ENCODE measurements at regions not wholly inside any gene's neighbourhood (a gene's known extent, or its start where the extent isn't known, plus 50 kb on each side); places are given as distances from the start of the nearest gene placed in this dataset.

DNA sequence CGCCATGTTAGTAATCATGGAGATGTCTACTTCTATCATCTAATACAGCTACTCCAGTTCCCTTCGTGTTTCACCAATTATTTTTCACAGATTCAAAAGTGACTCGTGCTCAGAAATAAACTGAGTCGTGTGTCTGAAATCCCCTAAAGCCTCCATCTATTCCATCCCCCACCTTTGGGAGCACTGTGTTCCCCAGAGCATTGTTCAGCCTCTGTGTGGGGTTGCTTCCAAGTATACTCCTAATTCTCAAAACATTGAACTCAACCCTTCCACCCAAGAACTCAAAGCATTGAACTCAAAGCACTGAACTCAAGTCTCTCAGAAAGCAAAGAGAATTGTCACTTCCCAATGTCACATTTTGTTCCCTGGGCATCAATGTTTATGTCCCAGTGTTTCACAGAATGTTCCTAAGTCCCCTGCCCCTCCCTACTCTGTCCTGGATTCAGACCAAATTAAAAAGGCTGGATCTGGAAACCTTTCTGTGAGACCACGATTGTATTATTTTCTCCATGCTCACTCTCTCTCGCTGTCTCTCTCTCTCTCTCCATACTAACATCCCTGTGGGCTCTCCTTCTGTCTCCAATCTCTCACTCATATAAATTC, 138.5 kb upstream of the QRFPR start:
- DNase-seq (ENCODE audit: low spot score) = no peak

DNA sequence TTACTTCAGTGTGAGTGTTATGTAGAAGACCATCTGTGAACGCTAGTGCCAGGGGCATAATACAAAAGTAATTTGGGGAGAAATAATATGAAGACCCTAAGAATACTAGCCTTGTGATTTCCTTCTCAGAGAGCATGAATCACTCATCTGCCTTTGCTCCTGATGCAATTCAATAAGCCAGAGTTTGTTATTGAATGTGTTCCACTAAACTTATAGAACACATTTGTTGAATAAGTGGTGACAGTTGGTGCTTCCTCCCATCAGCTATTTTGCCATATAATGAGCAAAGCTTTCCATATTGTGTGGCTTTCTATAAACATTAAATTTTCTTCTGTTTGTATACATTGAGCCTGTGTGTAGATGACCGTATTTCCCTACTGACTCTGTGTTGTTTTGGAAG, 136.4 kb upstream of the QRFPR start:
- DNase-seq (ENCODE audit: low spot score) = no peak

DNA sequence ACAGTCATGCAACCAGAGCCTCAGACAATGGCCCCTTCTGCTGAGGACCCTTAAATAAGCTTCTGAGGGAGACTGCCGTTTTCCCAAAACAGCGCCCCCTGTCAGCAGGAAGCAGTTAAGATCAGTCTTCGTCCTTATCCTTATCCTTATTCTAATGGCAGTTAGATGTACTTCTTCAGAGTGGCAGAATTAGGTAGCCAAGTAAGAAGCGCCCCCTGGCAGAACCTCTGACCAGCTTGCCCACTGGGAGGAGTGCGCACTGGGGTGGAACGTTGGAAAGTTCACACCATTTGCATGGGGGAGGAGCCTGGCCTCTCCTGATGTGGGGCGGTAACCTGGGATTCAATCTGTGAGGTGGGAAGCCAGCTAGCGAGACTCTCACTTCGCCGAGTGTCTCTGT, 133.6 kb upstream of the QRFPR start:
- no peak for DNase-seq (ENCODE audit: low spot score)

DNA sequence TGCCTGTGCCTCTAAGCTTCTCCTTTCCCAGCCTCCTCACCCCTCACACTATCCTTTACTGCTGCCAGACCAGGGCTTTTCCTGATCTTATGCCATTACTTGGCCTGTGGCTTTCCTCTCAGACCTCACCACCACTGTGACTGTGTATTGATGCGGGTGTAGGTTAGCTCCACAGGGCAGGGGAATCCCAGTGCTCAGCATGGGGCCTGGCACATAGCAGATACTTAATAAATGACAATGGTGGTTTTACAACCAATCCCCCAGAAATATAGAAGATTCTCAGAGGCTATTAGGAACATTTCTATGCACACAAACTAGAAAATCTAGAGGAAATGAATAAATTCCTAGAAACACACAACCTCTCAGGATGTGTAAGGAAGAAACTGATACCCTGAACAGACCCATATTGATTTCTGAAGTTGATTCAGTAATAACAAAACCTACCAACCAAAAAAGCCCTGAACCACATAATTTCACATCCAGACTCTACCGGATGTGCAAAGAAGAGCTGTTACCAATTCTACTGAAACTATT, 129.6 kb upstream of the QRFPR start:
- DNase-seq (ENCODE audit: low spot score) = no peak

DNA sequence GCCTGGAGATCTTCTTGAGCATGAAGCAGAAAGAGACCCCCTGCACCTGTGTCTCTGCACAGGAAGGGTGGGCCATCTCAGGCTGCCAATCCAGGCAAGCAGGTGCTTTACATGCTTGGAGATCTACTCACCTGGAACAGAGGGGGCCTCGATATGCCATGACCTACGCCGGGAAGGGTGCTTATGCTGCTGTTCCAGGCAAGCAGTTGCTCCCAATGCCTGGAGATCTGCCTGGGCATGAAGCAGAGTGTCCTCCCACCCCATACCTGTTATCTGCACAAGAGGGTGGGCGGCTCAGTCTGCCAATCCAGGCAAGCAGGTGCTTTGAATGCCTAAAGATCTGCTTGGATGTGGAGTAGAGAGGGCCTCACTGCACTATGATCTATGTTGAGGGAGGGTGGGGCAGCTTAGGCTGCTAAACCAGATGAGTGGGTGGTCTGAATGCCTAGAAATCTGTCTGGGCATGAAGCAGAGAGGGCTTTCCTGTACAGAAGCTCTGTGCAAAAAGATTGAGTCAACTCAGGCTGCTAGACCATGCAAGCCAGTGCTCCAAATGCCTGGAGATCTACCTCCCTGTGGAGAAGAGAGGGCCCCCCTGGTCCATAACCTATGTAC, 104.5 kb upstream of the QRFPR start:
- no peak for DNase-seq (ENCODE audit: low spot score)

DNA sequence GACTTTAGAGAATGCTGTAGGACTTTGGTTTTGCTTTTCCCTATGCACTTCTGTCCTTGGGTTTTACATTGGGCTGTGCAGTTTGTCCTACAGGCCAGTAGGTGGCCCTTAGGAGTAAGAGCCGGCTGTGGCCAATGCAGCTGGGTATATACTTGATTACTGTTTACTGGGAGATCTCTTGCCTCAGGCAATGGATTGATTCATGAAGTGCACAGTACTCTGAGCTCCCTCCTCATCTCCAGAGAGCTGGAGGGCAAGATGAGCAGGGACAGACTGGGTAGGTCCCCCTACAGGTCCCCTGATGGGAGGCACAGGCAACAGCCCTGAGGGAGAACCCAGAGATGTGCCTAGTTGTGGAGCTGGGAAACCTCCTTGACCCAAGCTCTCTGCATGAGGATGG, 103.8 kb upstream of the QRFPR start:
- DNase-seq (ENCODE audit: low spot score) = peak; percentile 25

DNA sequence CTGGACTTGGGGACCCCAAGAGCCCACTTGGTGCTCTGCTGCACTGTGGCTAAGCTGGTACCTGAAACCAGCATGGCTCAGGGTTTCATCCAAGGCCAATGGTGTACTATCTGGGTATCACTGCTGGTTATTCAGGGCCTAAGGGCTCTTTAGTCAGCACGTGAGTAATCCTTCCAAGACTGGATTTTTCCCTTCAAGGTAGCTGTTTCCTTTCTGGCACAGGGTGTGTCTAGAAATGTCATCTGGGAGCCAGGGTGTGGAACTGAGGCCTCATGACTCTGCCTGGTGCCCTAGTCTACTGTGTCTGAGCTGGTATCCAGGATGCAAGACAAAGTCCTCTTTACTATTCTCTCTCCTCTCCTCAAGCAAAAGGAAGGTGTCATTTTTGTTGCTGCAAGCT, 99.0 kb upstream of the QRFPR start:
- no peak for DNase-seq (ENCODE audit: low spot score)

DNA sequence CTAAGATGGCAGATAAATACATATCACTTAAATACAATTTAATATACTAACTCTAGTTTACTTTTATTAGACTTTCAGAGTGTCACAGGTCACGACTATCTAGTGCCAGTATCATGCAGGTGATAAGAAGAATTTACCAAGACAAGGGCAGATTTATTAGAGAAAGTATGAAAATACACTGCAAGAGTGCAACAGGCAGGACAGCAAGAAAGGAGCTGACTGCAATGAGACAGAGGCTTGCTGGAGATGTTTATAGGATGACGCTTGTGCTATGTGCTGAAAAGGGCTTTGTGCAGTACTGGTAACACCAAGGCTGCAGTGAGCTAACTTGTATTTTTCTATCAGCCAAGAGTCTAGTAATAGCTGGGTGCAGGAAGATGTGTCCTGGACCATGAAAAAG, 96.7 kb upstream of the QRFPR start:
- no peak for DNase-seq (ENCODE audit: low spot score)

DNA sequence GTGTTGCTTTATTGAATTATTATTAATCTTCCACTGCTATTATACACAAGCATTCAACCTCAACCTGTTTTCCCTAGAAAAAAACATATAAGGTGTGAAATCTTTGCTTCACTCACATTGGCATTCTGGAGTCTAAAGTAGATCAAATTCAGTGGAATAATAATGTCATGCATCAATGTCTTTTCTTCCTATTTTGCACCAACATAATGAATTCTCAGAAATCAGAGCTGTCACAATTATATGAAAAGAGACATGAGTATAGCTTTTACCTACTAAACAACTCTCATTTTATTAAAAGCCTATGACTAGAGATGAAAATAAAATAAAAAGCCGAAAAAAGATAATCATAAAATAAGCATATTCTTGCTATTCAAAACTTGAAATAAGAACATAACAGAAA, 96.3 kb upstream of the QRFPR start:
- no peak for DNase-seq (ENCODE audit: low spot score)

DNA sequence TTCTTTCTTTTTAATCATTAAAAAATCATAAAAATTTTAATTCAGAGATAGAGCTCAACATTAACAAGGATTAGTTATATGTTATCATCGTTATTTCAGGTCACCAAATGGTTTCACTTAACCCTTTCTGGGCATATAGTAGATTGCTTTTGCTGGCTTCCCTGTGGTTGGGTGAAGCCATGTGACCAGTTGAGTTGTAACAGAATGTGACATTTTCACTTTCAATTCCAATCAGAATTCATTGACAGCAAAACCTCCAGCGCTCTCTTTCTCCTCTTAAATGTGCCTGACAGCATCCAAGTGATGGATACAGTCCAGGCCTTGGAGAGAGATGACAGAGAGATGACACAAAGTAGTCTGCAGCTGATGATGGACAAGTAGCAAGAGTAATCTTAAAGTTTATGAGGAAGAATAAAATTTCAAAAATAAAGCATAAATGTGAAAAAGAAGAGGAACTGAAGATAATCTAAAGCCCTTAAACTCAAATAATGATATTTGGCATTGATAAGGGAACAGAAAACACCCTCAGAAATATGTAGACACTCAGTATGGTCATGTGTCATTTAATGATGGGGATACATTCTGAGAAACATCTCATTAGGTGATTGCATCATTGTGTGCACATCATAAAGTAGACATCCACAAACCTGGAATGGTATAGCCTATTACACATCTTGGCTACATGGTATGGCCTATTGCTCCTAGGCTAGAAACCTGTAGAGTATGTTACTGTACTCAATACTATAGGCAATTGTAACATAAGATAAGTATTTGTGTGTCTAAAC, 92.3 kb upstream of the QRFPR start:
- no peak for DNase-seq (ENCODE audit: low spot score)

DNA sequence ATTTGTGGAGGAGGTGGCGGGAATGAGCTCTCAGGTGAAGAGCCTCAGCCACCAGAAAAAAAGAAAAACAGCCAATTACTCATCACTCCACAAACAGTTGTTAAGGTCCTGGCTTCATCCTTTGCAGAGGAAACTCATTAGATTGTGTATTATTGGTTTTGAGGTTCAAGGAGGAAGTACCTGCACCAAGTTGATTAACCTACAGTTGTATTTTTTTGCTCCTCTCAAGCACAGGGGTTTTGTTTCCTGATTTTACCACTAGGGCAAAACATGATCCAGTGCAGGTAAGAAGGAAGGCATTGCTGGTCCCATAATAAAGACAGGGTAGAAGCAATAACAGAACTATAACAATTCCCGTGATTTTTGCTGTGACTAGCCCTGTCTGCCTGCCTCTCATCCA, 84.0 kb upstream of the QRFPR start:
- DNase-seq (ENCODE audit: low spot score) = no peak

DNA sequence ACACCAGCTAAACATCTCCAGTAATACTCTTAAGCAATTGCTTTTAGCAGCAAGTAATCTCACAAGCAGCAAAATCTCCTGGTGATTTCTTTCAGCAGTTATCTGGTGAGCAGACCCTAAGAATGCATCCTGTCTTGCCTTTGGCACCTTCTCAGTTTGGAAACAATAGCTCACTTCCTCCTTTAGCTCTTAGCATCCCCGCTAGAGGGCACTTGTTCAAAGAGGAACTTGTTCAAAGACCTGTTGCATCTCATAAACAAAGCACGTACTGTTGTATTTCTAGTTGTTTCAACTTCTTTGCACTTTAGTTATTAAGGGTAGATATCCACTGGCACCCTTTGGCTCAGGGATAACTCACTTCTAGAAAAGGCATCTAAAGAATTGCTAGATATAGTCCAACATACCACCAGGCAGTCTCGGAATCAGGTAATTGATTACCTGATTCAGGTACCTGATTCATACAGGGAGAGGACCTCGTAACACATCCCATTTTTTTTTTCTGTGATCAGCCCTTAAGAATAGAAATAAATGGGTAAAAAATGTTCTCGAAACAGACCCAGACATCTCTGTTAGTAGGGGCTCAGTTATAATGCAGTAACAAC, 81.9 kb upstream of the QRFPR start:
- peak; percentile 53 for DNase-seq (ENCODE audit: low spot score)

DNA sequence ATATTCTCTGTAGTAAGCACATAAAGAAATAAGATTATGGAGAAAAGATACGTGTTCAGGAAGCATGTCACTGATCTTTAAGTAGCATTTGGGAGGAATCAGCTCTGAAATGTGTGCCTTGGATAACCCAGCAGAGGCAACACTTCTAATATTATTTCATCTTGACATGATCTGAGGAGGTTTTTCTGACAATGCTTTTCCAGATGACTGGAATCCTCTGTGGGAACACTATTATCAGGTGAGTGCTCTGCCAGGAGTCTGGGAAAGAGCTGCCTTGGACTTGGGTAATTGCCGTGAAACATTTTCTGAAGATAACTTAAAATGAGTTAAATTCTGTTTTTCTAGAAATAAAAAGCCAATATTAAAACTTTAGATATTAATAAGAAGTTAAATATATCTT, 78.2 kb upstream of the QRFPR start:
- DNase-seq (ENCODE audit: low spot score) = no peak

DNA sequence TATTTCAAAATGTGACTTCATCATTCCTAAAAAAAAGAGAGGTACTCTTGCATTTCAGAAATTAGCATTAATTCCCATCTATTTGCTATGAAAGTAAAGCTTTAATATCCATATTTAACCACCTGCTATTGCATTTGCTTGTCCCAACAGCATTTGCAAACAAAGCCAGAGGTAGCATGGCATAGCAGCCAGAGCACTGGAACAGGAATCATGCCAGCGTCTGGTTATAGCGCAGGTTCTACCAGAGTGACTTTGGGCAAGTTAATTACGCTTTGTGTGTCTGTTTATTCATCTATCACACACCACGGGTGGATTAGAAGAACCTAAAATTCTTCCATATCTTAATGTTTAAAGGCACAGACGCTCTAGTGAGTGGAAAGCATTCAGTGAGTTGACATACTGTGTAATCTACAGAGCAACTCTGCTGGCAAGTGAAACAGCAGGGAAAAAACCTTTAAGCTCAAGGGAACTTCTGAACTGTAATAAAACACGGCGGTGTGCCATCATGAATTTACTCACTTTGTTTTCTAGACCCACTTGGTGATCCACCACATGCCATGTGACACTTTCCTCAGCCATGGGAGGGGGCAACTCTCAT, 76.6 kb upstream of the QRFPR start:
- no peak for DNase-seq (ENCODE audit: low spot score)

DNA sequence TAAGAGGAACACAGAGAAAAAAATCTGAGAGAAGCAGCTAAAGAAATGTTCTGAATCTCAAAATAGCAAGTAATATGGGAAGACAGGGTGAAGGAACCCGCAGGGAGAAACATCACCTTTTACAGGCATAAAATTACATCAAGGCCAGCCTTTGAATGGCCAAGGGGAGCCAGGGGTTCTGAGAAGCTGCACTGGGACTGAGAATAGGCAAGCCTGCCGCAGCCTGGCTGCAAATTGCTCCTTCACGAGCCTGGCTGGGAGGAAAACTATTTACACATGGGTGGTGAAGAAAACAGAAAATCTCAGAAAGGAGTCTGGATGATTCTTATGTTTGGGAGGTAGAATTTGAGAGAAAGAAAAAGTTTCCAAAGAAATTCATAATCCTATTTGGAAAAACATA, 74.5 kb upstream of the QRFPR start:
- no peak for DNase-seq (ENCODE audit: low spot score)

DNA sequence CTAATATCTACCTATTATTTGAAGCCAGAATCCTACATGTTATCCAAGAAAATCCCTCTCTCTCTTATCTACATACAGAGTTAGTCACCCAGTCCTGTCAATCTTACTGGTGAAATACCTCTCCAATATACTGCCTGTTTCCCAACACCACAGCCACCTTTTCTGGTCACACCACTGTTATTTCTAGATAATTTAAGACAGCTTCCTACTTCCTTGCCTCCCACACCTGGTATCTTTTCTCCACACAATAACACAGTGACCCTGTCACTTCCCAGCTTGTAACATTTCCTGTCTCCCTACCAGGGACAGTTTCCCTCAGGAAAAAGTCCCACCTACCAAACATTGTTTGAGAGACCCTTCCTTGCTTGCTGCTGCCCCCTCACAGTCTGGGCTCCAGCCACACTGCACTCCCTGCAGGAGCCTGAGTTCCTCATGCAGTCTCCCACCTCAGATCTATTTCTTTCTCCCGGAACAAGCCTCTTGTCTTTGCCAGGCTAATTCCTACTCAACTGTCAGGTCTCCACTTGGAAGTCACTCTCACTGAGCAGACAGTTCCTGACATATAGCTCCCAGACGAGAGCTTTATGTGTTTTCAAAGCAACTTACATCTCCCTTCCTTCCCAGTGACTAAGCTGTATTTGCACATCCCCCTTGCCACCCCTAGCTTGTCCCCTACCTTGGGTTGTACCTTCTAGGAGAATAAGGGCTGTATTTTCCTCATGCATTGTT, 73.6 kb upstream of the QRFPR start:
- no peak for DNase-seq (ENCODE audit: low spot score)

DNA sequence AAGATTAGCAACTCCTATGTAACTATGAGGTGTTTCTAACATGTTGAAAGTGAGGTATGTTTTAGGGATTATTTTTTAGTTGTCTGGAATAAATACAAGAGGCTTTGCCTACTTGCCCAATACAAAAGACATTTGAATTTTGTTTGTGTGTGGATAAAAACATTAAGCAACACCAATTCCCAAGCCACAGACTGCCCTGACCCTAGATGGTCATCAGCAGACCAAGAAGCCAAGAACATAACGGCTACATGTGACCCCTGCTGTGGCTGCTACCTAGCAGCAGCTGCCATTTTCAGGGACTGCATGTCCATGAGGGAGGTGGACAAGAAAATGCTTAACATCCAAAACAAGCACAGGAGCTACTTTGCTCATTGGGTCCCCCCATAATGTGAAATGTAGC, 70.5 kb upstream of the QRFPR start:
- no peak for DNase-seq (ENCODE audit: low spot score)

DNA sequence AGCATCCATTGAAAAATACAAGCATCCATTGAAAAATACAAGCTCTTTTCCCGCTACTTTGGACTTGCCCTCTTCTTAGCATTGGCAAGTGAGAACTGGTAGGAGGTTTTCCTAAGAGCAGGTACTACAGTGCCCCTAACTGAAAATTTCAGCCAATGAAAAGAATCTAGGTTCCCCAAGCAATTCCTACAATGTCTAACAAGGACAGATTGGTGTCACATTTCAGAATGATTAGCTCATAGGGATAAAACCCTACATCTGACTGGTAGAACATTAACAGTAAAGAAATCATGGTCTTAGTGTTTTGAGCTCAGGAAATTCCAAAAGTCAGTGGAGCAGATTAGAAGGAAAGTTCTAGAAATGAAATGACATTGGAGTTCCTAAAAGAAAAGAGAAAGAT, 68.6 kb upstream of the QRFPR start:
- DNase-seq (ENCODE audit: low spot score) = no peak

DNA sequence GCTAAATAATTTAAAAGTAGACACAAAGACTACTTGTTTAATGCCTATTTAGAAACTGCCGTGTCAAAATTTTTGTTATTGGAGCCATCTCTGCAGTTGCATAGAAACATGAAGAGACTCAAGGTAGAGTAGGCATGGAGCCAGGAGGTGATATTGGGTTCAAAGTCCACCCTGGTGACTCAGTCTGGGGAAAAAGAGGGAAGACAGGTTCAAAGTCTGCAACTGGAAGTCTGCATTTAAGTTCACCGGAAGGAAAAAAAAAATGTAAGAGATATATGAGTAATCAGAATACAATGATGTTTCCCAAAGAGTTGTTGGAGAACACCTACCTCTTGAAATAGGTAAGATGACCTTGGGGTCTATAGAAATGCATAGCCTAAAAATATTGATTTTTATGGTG, 67.4 kb upstream of the QRFPR start:
- DNase-seq (ENCODE audit: low spot score) = peak; percentile 85

DNA sequence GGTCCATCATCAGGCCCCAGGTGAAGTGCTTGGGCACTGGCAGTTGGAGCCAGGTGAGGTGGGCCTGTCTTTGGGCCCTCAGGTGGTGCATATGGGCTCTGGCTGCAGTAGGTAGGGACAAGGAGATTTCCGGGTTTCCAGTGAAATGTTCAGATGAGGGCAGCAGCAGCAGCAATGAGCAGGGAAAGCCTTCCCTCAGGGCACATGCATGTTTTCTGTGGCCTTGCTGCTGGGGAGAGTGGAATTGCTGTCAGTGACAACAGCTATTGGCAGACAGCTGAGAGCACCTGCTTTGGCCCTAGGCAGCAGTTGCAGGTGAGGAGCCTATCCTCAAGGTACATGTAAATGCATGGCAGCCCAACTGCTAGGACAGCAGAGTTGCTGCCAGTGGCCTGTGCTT, 58.9 kb upstream of the QRFPR start:
- DNase-seq (ENCODE audit: low spot score) = no peak
